DND-41 (cell line): ENCODE measurements at regions not wholly inside any gene's neighbourhood (a gene's known extent, or its start where the extent isn't known, plus 50 kb on each side); places are given as distances from the start of the nearest gene placed in this dataset.
"Not testable (repeated sequence)": the region's sequence is repeated elsewhere in the genome, so short reads cannot be mapped to it uniquely, and the experiment has no call there.

Experiments
- ATAC-seq: fragments of 200-7000 bp; cut with Tn5 transposase; 3 replicates; pipeline ENCODE4 v1.9.1; 2021; ENCODE audit warnings: low read depth; ENCODE audit not compliant: insufficient read depth
- DNase-seq: peaks from one replicate; pipeline ENCODE4 v3.0.0-alpha.2; 2020
- H2AFZ ChIP-seq: 2 replicates; pipeline ENCODE4 v1.6.0; 2012; ENCODE audit warnings: low read depth, low read length
- H3K27ac ChIP-seq: 2 replicates; pipeline ENCODE4 v1.5.1; 2012; ENCODE audit warnings: low read length, inconsistent platforms
- H3K27me3 ChIP-seq: fragments of 200-600 bp; sonication (generic); 2 replicates; pipeline ENCODE4 v1.6.0; 2012; ENCODE audit warnings: low read length, mild to moderate bottlenecking, inconsistent platforms; ENCODE audit not compliant: insufficient read depth, poor library complexity
- H3K36me3 ChIP-seq: 2 replicates; pipeline ENCODE4 v1.5.1; 2012; ENCODE audit warnings: low read length, inconsistent platforms; ENCODE audit not compliant: insufficient read depth
- H3K4me1 ChIP-seq: 2 replicates; pipeline ENCODE4 v1.5.1; 2012; ENCODE audit warnings: mild to moderate bottlenecking, low read length; ENCODE audit not compliant: insufficient read depth
- H3K4me2 ChIP-seq: 2 replicates; pipeline ENCODE4 v1.6.0; 2012; ENCODE audit warnings: mild to moderate bottlenecking, moderate library complexity, low read length, inconsistent platforms; ENCODE audit not compliant: insufficient read depth
- H3K4me3 ChIP-seq, 2 experiments: fragments of 200-600 bp in 1 of 2; shearing (Covaris generic) in 1 of 2; 2 replicates each; pipeline ENCODE4 v1.5.1; 2012 to 2016; ENCODE audit warnings: inconsistent platforms in 2 of 2, low read length in 2 of 2, mild to moderate bottlenecking in 2 of 2, low read depth in 1 of 2, moderate library complexity in 1 of 2
- H3K79me2 ChIP-seq: 2 replicates; pipeline ENCODE4 v1.6.0; 2012; ENCODE audit warnings: low read length, inconsistent platforms; ENCODE audit not compliant: insufficient read depth
- H3K9ac ChIP-seq: 2 replicates; pipeline ENCODE4 v1.6.0; 2012; ENCODE audit warnings: low read depth, mild to moderate bottlenecking, inconsistent platforms, low read length, moderate library complexity
- H3K9me3 ChIP-seq: 2 replicates; pipeline ENCODE4 v1.5.1; 2012; ENCODE audit warnings: low read length, moderate library complexity, mild to moderate bottlenecking, inconsistent platforms; ENCODE audit not compliant: insufficient read depth, severe bottlenecking
- H4K20me1 ChIP-seq: 2 replicates; pipeline ENCODE4 v1.6.0; 2012; ENCODE audit warnings: low read length; ENCODE audit not compliant: insufficient read depth
- EZH2 ChIP-seq: IDR thresholded peaks from 3 replicates; pipeline ENCODE4 v1.6.1; 2012; ENCODE audit warnings: borderline replicate concordance, low read depth, mild to moderate bottlenecking, moderate library complexity, low read length, inconsistent platforms; ENCODE audit not compliant: severe bottlenecking
- TF ChIP-seq, protein P1 (sequence below): IDR thresholded peaks from 2 replicates; pipeline ENCODE4 v1.5.1; 2012; ENCODE audit warnings: borderline replicate concordance, low read length, moderate library complexity, mild to moderate bottlenecking; ENCODE audit not compliant: poor library complexity, severe bottlenecking; ENCODE audit errors: extremely low read depth

DNA sequence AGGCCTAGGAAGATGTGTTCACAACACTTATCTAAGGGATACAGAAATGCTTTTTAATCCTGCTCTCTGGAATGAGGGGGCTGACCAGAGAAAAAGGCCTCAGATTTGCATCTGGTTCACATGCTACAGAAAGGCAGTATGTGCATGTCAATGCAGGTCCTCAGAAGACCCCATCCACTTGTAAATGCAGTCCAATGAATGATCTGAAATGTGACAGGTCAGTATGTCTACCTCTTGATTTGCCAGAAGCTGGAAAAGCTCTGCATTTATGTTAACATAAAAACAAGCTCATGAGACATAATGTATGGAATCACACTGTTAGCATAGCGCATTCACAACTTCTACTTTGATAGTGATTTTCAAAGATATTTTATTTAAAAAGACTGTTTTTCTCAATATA lies 367.4 kb upstream of the CHORDC1 start:
- H3K4me2 ChIP-seq, result no peak overlapping the region
- H2AFZ ChIP-seq, result no peak overlapping the region
- ATAC-seq (no peak), DNase-seq (no peak)
- H4K20me1 ChIP-seq, result no peaks in the 10 kb centered on the region
- no peak overlapping the region for H3K4me3 ChIP-seq
- no peaks in the 10 kb centered on the region for H3K9me3 ChIP-seq
- H3K9ac ChIP-seq, result no peak overlapping the region
- TF ChIP-seq, protein P1, sequence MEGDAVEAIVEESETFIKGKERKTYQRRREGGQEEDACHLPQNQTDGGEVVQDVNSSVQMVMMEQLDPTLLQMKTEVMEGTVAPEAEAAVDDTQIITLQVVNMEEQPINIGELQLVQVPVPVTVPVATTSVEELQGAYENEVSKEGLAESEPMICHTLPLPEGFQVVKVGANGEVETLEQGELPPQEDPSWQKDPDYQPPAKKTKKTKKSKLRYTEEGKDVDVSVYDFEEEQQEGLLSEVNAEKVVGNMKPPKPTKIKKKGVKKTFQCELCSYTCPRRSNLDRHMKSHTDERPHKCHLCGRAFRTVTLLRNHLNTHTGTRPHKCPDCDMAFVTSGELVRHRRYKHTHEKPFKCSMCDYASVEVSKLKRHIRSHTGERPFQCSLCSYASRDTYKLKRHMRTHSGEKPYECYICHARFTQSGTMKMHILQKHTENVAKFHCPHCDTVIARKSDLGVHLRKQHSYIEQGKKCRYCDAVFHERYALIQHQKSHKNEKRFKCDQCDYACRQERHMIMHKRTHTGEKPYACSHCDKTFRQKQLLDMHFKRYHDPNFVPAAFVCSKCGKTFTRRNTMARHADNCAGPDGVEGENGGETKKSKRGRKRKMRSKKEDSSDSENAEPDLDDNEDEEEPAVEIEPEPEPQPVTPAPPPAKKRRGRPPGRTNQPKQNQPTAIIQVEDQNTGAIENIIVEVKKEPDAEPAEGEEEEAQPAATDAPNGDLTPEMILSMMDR, result no peak
- TF ChIP-seq EZH2, result no peak
- H3K79me2 ChIP-seq, result no peaks in the 10 kb centered on the region
- H3K27me3 ChIP-seq, result no peaks in the 10 kb centered on the region
- no peaks in the 10 kb centered on the region for H3K4me1 ChIP-seq
- H3K27ac ChIP-seq, result no peak overlapping the region
- no peaks in the 10 kb centered on the region for H3K36me3 ChIP-seq

DNA sequence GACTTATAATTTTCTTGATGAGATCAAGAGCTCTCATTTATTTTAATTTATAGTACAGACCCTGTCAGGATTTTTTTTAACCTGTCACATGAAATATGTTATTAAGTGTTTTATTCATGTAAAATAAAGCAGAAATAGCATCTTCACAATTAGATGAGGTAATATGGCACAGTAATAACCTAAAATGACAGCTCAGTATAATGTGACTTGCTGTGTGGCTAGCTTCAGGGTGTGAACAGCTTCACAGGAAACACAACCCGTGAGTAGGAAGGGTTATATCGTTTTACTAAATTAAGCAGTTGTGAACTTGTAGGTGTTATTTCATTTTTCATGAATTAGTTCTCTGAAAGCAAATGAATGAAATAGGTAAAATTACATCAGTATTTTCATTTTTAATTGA lies 366.9 kb upstream of the CHORDC1 start:
- H3K4me2 ChIP-seq, result no peak overlapping the region
- H3K4me1 ChIP-seq, result no peaks in the 10 kb centered on the region
- no peak for TF ChIP-seq EZH2
- TF ChIP-seq, protein P1, result no peak

DNA sequence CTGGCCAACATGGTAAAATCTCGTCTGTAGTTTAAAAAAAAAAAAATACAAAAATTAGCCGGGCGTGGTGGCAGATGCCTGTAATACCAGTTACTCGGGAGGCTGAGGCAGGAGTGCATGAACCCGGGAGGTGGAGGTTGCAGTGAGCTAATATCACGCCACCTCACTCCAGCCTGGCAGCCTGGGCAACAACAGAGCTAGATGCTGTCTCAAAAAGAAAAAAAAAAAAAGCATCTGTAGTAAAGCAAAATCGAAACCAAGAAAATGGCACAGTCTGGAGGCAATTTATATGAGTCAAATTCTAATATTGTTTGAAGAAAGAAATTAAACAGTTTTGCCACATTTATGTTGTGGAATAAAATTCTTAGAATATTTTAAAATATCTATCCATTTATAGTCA lies 365.0 kb upstream of the CHORDC1 start:
- H3K27me3 ChIP-seq, result no peaks in the 10 kb centered on the region
- no peak for DNase-seq
- H3K4me3 ChIP-seq, result no peak overlapping the region
- H3K4me1 ChIP-seq, result no peaks in the 10 kb centered on the region
- TF ChIP-seq, protein P1, result no peak
- no peak for TF ChIP-seq EZH2
- H2AFZ ChIP-seq, result no peak overlapping the region
- H3K9ac ChIP-seq, result no peak overlapping the region
- H3K27ac ChIP-seq, result no peak overlapping the region
- no peaks in the 10 kb centered on the region for H3K9me3 ChIP-seq
- no peaks in the 10 kb centered on the region for H3K36me3 ChIP-seq
- no peak overlapping the region for H3K4me2 ChIP-seq
- no peaks in the 10 kb centered on the region for H4K20me1 ChIP-seq
- ATAC-seq, result no peak
- H3K79me2 ChIP-seq, result no peaks in the 10 kb centered on the region

More for the DNA sequence above, 366.9 kb upstream of the CHORDC1 start:
- Histone ChIP-seq H2AFZ (no peak overlapping the region), H3K27ac (no peak overlapping the region), H3K4me3 (no peak overlapping the region), H4K20me1 (no peaks in the 10 kb centered on the region), H3K79me2 (no peaks in the 10 kb centered on the region), H3K9me3 (no peaks in the 10 kb centered on the region), H3K9ac (no peak overlapping the region), H3K36me3 (no peaks in the 10 kb centered on the region), H3K27me3 (no peaks in the 10 kb centered on the region)
- ATAC-seq (no peak), DNase-seq (no peak)

DNA sequence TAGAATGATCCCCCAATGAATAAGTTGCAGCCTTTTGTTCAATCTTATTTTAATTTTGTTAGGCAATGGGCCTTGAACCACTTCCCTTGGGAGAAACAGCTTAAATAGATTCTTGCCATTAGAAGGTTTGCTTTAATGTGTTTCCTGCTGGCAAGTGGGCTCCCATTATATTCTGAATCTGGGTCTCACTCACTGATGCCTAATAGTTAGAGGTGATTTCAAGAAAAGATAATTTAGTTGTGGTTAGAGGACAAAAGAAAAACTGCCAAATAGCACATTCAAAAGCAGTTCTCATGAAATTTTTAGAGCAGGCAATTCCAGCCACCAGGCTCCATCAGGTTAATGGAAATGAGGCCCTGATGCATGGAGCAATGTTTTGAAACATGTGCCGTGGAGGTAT lies 362.6 kb upstream of the CHORDC1 start:
- H3K9ac ChIP-seq, result no peak overlapping the region
- H3K79me2 ChIP-seq, result no peaks in the 10 kb centered on the region
- no peaks in the 10 kb centered on the region for H4K20me1 ChIP-seq
- DNase-seq, result no peak
- TF ChIP-seq EZH2, result no peak
- TF ChIP-seq, protein P1, result no peak
- ATAC-seq, result no peak
- H3K9me3 ChIP-seq, result no peaks in the 10 kb centered on the region
- no peak overlapping the region for H2AFZ ChIP-seq
- H3K36me3 ChIP-seq, result no peaks in the 10 kb centered on the region
- no peaks in the 10 kb centered on the region for H3K27me3 ChIP-seq
- H3K27ac ChIP-seq, result no peak overlapping the region
- no peak overlapping the region for H3K4me3 ChIP-seq
- H3K4me2 ChIP-seq, result no peak overlapping the region
- H3K4me1 ChIP-seq, result no peaks in the 10 kb centered on the region

DNA sequence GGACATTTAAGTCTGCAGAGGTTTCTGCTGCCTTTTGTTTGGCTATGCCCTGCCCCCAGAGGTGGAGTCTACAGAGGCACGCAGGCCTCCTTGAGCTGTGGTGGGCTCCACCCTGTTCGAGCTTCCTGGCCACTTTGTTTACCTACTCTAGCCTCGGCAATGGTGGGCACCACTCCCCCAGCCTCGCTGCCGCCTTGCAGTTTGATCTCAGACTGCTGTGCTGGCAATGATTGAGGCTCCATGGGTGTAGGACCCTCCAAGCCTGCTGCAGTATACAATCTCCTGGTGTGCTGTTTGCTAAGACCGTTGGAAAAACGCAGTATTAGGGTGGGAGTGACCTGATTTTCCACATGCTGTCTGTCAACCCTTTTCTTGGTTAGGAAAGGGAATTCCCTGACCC lies 360.1 kb upstream of the CHORDC1 start:
- not testable (repeated sequence) for H3K9ac ChIP-seq, ATAC-seq, H3K9me3 ChIP-seq, H2AFZ ChIP-seq, H3K4me3 ChIP-seq, DNase-seq, H3K4me2 ChIP-seq, H3K4me1 ChIP-seq, H4K20me1 ChIP-seq, H3K36me3 ChIP-seq, H3K27ac ChIP-seq, H3K79me2 ChIP-seq, H3K27me3 ChIP-seq
